Activated T-cell treated with anti-CD3 and anti-CD28 coated beads for 1 hour (primary cell): ENCODE measurements at regions not wholly inside any gene's neighbourhood (a gene's known extent, or its start where the extent isn't known, plus 50 kb on each side); places are given as distances from the start of the nearest gene placed in this dataset.

ENCODE experiments used
- DNase-seq: peaks from one replicate; pipeline ENCODE4 v3.0.0-alpha.2; 2020; ENCODE audit warnings: low read depth

- no peak for DNase-seq
Measured at GRCh38 chr2:120881981-120882788, 146.5 kb downstream of the GLI2 start.

DNA sequence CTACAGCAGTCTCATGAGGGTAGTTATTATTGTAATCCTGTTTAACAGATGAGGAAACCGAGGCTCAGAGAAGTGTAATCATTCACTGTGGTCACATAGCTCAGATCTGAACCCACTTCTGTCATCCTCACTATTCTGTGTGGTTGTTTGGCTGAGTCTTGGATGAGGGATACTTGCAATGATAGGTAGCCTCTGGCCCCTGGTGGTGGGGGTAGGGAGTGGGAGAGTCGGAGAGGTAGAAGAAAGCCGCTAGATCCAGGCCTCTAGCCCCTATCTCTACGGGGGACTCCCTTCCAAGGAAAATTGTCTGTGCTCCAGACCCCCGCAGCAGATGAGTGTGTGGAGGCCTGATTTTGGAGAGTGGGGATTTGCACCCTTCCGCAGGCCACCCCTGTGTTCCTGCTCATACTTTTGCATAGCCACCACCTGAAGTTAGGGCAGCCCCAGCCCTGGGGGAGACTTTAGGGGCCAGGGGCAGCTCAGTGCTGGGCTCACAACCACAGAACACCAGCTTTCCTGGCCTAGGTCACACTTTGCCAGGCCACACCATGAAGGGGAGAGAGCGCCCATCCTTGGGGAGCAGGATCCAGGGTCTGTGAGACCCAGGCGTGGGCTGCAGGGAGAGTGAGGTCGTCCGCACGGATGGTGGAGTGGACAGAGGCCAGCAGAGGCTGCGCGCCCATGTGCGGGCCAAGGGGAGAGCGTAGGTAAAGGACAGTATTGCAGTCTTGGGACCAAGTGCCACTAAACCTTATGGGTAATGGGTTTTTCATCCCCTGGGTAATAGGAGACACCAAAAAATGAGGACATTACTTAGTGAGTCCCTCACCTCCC is 148.2 kb downstream of the GLI2 start:
- DNase-seq: no peak

GRCh38 chr2:120884472-120885290 is 149.0 kb downstream of the GLI2 start:
- no peak for DNase-seq

GRCh38 chr2:120885321-120885720 is 149.7 kb downstream of the GLI2 start:
- DNase-seq: no peak

GRCh38 chr2:120885749-120886148 is 150.1 kb downstream of the GLI2 start:
- no peak for DNase-seq

DNA sequence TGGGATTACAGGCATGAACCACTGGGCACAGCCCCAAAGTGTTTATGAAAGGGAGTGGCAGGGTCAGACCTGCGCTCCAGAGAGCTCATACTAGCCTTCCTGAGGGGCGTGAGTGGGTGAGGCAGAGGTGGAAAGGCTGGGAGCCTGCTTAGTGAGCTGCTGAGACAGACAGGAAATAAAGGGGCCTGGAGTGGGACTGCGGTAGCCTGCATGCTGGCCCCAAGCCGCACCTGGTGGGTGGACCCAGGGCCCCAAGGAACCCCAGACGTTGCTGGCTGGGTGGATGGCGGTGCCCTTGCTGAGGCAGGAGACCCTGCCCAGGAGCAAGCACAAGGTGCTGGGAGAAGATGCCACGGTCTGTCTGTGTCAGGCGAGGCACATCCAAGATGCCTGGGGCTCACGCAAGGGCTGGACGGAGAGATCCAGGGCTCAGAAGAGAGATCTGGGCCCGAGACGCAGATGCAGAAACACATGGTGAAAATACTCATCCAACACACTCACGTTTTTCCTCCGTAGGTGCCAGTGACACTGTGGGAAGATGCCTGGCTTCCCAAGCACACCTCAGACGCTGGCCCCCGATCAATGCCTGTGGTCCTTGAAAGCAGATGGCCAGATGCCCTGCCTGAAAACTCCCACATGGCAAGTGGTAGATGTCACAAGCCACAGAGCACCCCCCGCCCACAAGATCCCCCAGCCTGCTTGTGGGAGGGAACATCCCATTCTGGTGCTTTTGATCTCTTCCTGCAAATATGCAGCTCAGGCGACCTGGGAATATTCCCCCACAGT is 151.1 kb downstream of the GLI2 start:
- DNase-seq: no peak

- DNase-seq: no peak
Measured at GRCh38 chr2:120887320-120887697, 151.6 kb downstream of the GLI2 start.

DNA sequence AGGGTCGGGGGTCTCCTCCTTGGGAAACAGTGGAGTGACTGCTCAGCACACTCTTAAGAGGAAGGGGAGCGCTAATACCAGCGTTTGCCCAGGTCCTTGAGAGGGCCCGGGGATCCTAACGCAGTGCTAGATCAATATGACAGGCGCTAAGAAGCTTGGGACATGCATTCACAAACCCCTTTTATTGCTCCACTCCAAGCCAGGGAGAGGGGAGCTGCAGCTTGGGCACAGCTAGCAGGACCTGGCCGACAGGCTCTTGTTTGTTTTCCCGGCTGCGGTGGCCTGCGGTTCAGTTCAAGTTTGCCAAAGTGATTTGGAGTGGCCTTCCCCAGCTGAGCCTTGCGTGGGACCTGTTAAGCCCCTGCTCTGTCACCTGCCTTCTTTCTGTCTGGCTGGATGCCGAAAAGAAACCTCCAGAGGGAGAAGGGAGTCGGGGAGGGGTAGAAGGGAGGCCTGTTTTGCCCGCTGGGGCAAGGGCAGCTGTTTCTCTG is 152.1 kb downstream of the GLI2 start:
- no peak for DNase-seq

GRCh38 chr2:120888851-120889250 is 153.2 kb downstream of the GLI2 start:
- DNase-seq: no peak

DNA sequence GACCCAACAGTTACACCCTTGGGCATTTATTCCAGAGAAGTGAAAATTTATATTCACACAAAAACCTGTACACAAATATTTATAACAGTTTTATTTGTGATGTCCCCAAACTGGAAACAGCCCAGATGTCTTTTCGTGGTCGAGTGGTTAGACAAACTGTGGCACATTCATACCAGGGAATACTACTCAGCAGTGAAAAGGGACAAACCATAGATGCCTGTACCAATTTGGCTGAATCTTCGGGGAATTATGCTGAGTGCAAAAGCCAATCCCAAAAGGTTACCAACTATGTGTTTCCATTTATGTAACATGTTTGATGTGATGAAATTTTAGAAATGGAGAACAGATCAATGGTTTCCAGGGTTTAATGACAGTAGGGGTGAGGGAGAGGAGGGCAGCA is 154.3 kb downstream of the GLI2 start:
- no peak for DNase-seq

GRCh38 chr2:120890566-120891360 is 155.1 kb downstream of the GLI2 start:
- DNase-seq: no peak

DNA sequence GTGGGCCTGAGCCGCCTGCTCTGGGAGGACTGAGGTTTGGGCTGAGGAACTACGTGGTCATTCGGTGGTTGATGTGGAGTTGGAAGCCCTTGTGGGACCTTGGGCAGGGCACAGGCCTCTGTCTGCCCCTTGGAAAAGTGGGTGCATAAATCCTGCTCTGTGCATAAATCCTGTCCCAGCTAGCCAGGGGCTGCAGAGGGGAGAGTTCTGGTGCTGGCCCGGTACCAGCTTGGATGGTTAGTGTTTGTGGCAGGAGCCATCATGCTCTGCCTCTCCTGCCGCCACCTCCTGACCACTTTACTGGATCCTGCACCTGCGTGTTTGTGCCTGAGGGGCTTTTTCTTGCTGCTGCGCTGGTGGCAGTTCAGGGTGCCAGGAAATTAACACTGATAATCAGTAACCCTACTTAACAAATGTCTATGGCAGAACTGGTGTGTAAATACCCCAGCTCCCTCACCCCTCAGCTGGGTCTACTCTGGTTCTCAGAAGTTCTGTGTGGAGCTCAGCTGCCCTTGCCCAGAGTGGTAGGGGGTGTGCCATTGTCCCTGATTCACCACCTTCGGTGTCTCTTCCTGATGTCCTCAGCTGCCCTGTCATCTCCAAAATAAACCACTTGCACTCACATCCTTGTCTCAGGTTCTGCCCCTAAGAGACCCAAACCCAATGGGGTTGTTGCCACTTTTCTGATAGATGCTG is 156.8 kb downstream of the GLI2 start:
- DNase-seq: no peak

GRCh38 chr2:120892967-120893667 is 157.4 kb downstream of the GLI2 start:
- DNase-seq: no peak

GRCh38 chr2:120893811-120894584 is 158.3 kb downstream of the GLI2 start:
- no peak for DNase-seq

DNA sequence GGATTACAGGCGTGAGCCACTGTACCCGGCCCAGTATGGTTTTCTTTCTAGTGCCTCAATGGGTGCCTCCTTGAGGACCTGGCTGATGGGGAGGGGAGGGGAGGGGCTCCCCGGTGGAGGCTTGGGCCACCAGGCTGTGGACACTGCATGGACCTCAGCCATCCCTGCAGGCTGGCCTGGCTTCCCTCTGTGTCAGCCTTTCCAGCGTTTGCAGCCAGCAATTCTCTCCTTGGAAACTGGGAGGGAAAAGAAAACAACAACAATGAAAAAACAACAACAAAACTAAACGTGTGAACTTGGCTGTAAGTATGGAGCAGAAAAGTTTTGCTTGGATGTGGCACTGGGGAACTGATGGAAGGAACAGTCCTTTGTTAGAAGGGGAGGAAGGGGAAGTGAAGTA is 159.3 kb downstream of the GLI2 start:
- DNase-seq: no peak

- no peak for DNase-seq
Measured at GRCh38 chr2:120896126-120896525, 160.5 kb downstream of the GLI2 start.

DNA sequence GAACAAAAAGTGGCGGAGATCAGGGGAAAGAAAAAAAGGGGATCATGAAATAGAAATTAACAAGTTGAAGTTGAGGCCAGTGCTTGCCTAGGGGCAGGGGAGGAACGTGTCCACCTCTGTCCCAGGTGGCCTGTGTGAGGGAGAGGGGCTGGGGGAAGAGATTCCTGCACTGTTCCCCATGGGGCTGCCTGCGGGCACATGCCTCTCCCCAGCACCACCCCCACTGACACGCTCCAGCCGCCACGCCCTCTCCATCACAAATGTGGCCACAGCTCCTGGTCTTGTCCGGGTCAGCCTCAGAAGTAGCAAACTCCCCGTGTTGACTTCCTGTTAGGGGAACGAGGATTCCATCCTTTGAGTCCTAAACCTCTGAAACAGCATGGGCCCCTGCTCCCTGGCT is 161.2 kb downstream of the GLI2 start:
- DNase-seq: no peak

DNA sequence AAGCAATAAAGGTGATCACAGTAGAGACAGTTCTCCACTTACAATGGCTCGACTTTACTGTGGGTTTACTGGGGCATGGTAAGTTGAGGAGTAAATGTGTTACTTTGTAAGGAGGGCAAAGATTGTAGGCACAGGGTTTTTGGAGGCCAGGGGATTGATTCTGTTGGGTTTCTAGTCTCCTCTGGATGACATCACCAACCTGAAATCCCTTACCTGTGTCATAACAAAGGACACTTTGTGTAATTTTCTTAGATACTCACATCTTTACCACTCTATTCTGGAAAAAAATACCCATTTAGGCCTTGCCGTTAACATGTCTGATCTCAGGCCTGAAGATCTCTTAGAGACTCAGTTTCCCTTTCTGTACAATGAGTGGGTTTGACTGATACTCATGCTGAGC is 161.7 kb downstream of the GLI2 start:
- no peak for DNase-seq

DNA sequence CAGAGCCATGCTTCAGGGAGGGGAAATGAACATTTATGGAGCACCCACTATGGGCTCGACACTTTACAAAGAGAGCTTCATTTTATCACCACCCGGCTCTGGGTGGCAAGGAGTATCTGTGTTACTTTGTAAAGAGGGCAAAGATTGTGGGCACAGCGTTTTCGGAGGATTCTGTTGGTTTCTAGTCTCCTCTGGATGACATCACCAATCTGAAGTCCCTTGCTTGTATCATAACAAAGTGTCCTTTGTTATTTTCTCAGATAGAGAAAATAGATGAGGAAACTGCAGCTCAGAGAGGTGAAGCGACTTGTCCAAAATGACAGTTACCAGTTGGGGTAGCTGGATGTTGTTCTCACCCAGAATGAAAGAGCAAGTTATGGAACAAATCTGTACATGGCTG is 162.8 kb downstream of the GLI2 start:
- no peak for DNase-seq
